ENCODE measurements at regions not wholly inside any gene's neighbourhood (a gene's known extent, or its start where the extent isn't known, plus 50 kb on each side); places are given as distances from the start of the nearest gene placed in this dataset.

- H3K27me3 Mint-ChIP-seq = peaks cover 41% of the 10 kb centered on the region
Measured at GRCh38 chr3:127410137-127410488, 122.3 kb upstream of the PRR20G start.

GRCh38 chr3:127409421-127410136 is 121.7 kb upstream of the PRR20G start:
- ChIA-PET CTCF (no interaction called here), POLR2A (no interaction called here)
- TF ChIP-seq EZH2 (IDR thresholded peaks at IDR 0.05; ENCODE audit: borderline replicate concordance, insufficient read depth, low read depth, low read length, poor library complexity, severe bottlenecking) (no peak), CTCF (IDR thresholded peaks at IDR 0.05) (no peak)
- intact Hi-C loops (cut with micrococcal nuclease) = no loop called here
- Histone ChIP-seq H3K36me3 (replicated peaks in 1 of 2; ENCODE audit: control extremely low read depth in 1 of 2, control insufficient read depth in 1 of 2, extremely low read depth in 1 of 2, insufficient read depth in 2 of 2, low read length in 1 of 2) (no peaks in the 10 kb centered on the region), H4K20me1 (ENCODE audit: control insufficient read depth, insufficient read depth, low read length, poor library complexity, severe bottlenecking) (no peaks in the 10 kb centered on the region), H3K27ac (ENCODE audit: low read length in 2 of 2) (no peak overlapping the region), H3K79me2 (ENCODE audit: control insufficient read depth, insufficient read depth, low read length) (no peaks in the 10 kb centered on the region), H3K9ac (ENCODE audit: low read length) (no peak overlapping the region), H3K27me3 (replicated peaks in 1 of 4; ENCODE audit: control extremely low read depth in 1 of 4, control insufficient read depth in 3 of 4, insufficient read depth in 4 of 4, low read length in 3 of 4) (peaks cover 0 to 8% (median 0%) of the 10 kb centered on the region in 4 experiments), H3K4me1 (ENCODE audit: control insufficient read depth in 2 of 2, insufficient read depth in 2 of 2, low read length in 2 of 2) (no peaks in the 10 kb centered on the region), H3K9me3 (ENCODE audit: control extremely low read depth in 1 of 3, control insufficient read depth in 2 of 3, insufficient read depth in 1 of 3, low read length in 2 of 3) (no peaks in the 10 kb centered on the region), H2AFZ (ENCODE audit: insufficient read depth, low read depth, low read length, poor library complexity, severe bottlenecking) (no peak overlapping the region), H3K4me3 (ENCODE audit: control extremely low read depth in 1 of 5, extremely low read depth in 1 of 5, insufficient read depth in 1 of 5, low read depth in 2 of 5, low read length in 4 of 5) (no peak overlapping the region), H3K4me2 (replicated peaks; ENCODE audit: low read depth, low read length, poor library complexity, severe bottlenecking) (no peak overlapping the region)
- ATAC-seq (ENCODE audit: low read depth) (no peak), DNase-seq (no peak)
- Mint-ChIP-seq H3K4me3 (no peak overlapping the region), H3K9me3 (ENCODE audit: insufficient read depth) (no peaks in the 10 kb centered on the region), H3K27me3 (peaks cover 38% of the 10 kb centered on the region), H3K4me1 (no peaks in the 10 kb centered on the region), H3K27ac (no peak overlapping the region)
- WGBS (ENCODE audit: insufficient coverage) = 79% methylated on average over 9 of the region's 9 CpGs

More at GRCh38 chr3:127410137-127410488, 122.3 kb upstream of the PRR20G start:
- Histone ChIP-seq H3K79me2 (ENCODE audit: control insufficient read depth, insufficient read depth, low read length) (no peaks in the 10 kb centered on the region), H2AFZ (ENCODE audit: insufficient read depth, low read depth, low read length, poor library complexity, severe bottlenecking) (no peak overlapping the region), H3K9ac (ENCODE audit: low read length) (no peak overlapping the region), H3K36me3 (replicated peaks in 1 of 2; ENCODE audit: control extremely low read depth in 1 of 2, control insufficient read depth in 1 of 2, extremely low read depth in 1 of 2, insufficient read depth in 2 of 2, low read length in 1 of 2) (no peaks in the 10 kb centered on the region), H4K20me1 (ENCODE audit: control insufficient read depth, insufficient read depth, low read length, poor library complexity, severe bottlenecking) (no peaks in the 10 kb centered on the region), H3K4me3 (ENCODE audit: control extremely low read depth in 1 of 5, extremely low read depth in 1 of 5, insufficient read depth in 1 of 5, low read depth in 2 of 5, low read length in 4 of 5) (no peak overlapping the region), H3K27me3 (replicated peaks in 1 of 4; ENCODE audit: control extremely low read depth in 1 of 4, control insufficient read depth in 3 of 4, insufficient read depth in 4 of 4, low read length in 3 of 4) (peaks cover 0 to 8% (median 0%) of the 10 kb centered on the region in 4 experiments), H3K4me2 (replicated peaks; ENCODE audit: low read depth, low read length, poor library complexity, severe bottlenecking) (no peak overlapping the region), H3K4me1 (ENCODE audit: control insufficient read depth in 2 of 2, insufficient read depth in 2 of 2, low read length in 2 of 2) (no peaks in the 10 kb centered on the region), H3K9me3 (ENCODE audit: control extremely low read depth in 1 of 3, control insufficient read depth in 2 of 3, insufficient read depth in 1 of 3, low read length in 2 of 3) (no peaks in the 10 kb centered on the region), H3K27ac (ENCODE audit: low read length in 2 of 2) (no peak overlapping the region)
- TF ChIP-seq CTCF (IDR thresholded peaks at IDR 0.05) = no peak
- no peak for TF ChIP-seq EZH2 (IDR thresholded peaks at IDR 0.05; ENCODE audit: borderline replicate concordance, insufficient read depth, low read depth, low read length, poor library complexity, severe bottlenecking)
- ChIA-PET POLR2A (no interaction called here), CTCF (no interaction called here)
- DNase-seq (no peak), ATAC-seq (ENCODE audit: low read depth) (no peak)
- WGBS (ENCODE audit: insufficient coverage) = 92% methylated on average over 6 of the region's 6 CpGs
- H3K9me3 Mint-ChIP-seq (ENCODE audit: insufficient read depth) = no peaks in the 10 kb centered on the region
- no peak overlapping the region for H3K27ac Mint-ChIP-seq
- no peaks in the 10 kb centered on the region for H3K4me1 Mint-ChIP-seq
- intact Hi-C loops (cut with micrococcal nuclease) = no loop called here
- no peak overlapping the region for H3K4me3 Mint-ChIP-seq
